ENCODE measurements at regions not wholly inside any gene's neighbourhood (a gene's known extent, or its start where the extent isn't known, plus 50 kb on each side); places are given as distances from the start of the nearest gene placed in this dataset.

DNA sequence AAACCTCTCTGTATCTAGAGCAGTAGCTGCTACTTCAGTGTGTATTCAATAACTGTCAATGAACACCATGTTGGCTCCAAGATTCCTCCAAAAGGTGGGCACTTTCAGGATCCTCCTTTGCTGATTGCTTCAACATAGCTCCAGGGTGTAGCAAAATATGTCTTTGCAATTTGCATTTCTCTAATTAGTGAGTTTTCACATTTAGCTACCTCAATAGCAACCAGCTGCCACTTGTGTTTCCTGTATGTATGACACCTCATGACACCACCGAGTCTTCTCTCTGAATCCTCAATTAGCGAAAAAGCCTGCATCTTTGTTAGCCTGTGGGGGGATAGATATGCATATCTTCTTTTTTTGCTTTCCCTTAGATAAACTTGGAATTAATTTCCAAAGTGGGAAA lies 898.3 kb upstream of the FAT3 start:
- TF ChIP-seq ZNF792 (tag by site-specific recombination; IDR thresholded peaks at IDR 0.05): no peak
- no peak for TF ChIP-seq ZNF24 (tag by site-specific recombination; IDR thresholded peaks at IDR 0.05)
- TF ChIP-seq ZNF274 (IDR thresholded peaks at IDR 0.05; ENCODE audit: low read length): no peak
- TF ChIP-seq ZNF274 (tag by site-specific recombination; IDR thresholded peaks at IDR 0.05; ENCODE audit: borderline replicate concordance): no peak
- TF ChIP-seq ZNF830 (tag by site-specific recombination; IDR thresholded peaks at IDR 0.05; ENCODE audit: low read depth): no peak
- TF ChIP-seq ZNF521 (tag by site-specific recombination; IDR thresholded peaks at IDR 0.05): no peak
- TF ChIP-seq, protein P1, sequence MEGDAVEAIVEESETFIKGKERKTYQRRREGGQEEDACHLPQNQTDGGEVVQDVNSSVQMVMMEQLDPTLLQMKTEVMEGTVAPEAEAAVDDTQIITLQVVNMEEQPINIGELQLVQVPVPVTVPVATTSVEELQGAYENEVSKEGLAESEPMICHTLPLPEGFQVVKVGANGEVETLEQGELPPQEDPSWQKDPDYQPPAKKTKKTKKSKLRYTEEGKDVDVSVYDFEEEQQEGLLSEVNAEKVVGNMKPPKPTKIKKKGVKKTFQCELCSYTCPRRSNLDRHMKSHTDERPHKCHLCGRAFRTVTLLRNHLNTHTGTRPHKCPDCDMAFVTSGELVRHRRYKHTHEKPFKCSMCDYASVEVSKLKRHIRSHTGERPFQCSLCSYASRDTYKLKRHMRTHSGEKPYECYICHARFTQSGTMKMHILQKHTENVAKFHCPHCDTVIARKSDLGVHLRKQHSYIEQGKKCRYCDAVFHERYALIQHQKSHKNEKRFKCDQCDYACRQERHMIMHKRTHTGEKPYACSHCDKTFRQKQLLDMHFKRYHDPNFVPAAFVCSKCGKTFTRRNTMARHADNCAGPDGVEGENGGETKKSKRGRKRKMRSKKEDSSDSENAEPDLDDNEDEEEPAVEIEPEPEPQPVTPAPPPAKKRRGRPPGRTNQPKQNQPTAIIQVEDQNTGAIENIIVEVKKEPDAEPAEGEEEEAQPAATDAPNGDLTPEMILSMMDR (tag by site-specific recombination; IDR thresholded peaks at IDR 0.05): no peak
- TF ChIP-seq GLI2 (tag by site-specific recombination; IDR thresholded peaks at IDR 0.05; ENCODE audit: borderline replicate concordance, low read depth): no peak
- TF ChIP-seq MYNN (tag by site-specific recombination; IDR thresholded peaks at IDR 0.05; ENCODE audit: borderline replicate concordance): no peak
- TF ChIP-seq, protein P2, sequence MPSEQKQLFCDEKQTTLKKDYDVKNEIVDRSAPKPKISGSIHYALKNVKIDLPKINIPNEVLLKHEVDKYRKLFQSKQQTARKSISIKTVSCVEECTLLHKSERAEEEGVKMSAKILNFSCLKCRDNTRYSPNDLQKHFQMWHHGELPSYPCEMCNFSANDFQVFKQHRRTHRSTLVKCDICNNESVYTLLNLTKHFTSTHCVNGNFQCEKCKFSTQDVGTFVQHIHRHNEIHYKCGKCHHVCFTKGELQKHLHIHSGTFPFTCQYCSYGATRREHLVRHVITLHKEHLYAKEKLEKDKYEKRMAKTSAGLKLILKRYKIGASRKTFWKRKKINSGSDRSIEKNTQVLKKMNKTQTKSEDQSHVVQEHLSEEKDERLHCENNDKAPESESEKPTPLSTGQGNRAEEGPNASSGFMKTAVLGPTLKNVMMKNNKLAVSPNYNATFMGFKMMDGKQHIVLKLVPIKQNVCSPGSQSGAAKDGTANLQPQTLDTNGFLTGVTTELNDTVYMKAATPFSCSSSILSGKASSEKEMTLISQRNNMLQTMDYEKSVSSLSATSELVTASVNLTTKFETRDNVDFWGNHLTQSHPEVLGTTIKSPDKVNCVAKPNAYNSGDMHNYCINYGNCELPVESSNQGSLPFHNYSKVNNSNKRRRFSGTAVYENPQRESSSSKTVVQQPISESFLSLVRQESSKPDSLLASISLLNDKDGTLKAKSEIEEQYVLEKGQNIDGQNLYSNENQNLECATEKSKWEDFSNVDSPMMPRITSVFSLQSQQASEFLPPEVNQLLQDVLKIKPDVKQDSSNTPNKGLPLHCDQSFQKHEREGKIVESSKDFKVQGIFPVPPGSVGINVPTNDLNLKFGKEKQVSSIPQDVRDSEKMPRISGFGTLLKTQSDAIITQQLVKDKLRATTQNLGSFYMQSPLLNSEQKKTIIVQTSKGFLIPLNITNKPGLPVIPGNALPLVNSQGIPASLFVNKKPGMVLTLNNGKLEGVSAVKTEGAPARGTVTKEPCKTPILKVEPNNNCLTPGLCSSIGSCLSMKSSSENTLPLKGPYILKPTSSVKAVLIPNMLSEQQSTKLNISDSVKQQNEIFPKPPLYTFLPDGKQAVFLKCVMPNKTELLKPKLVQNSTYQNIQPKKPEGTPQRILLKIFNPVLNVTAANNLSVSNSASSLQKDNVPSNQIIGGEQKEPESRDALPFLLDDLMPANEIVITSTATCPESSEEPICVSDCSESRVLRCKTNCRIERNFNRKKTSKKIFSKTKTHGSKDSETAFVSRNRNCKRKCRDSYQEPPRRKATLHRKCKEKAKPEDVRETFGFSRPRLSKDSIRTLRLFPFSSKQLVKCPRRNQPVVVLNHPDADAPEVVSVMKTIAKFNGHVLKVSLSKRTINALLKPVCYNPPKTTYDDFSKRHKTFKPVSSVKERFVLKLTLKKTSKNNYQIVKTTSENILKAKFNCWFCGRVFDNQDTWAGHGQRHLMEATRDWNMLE (tag by site-specific recombination; conservative IDR thresholded peaks at IDR 0.05; ENCODE audit: low read depth): no peak
- no peak for TF ChIP-seq ZBTB21 (tag by site-specific recombination; IDR thresholded peaks at IDR 0.05)
- TF ChIP-seq KLF7 (tag by site-specific recombination; IDR thresholded peaks at IDR 0.05; ENCODE audit: borderline replicate concordance): no peak
